Thyroid gland (tissue), 4 donors: ENCODE measurements at regions not wholly inside any gene's neighbourhood (a gene's known extent, or its start where the extent isn't known, plus 50 kb on each side); places are given as distances from the start of the nearest gene placed in this dataset.
"Not testable (repeated sequence)": the region's sequence is repeated elsewhere in the genome, so short reads cannot be mapped to it uniquely, and the experiment has no call there.

Experiments used
- POLR2A ChIP-seq, 2 donors: fragments of 450-650 bp; IDR thresholded peaks; one replicate each; pipeline ENCODE4 v1.6.1; 2017; ENCODE audit warnings: antibody characterized with exemption in 2 of 2, mild to moderate bottlenecking in 2 of 2, moderate library complexity in 1 of 2
- TF ChIP-seq, protein P1 (sequence below), 6 experiments: fragments of 200-600 bp in 3 of 6; fragments of 450-650 bp in 3 of 6; sonication (generic) in 3 of 6; IDR thresholded peaks; one replicate each; pipeline ENCODE4 v1.5.1; 2016 to 2019; ENCODE audit warnings: antibody characterized with exemption in 6 of 6, mild to moderate bottlenecking in 2 of 6, inconsistent platforms in 1 of 6, moderate library complexity in 1 of 6

DNA sequence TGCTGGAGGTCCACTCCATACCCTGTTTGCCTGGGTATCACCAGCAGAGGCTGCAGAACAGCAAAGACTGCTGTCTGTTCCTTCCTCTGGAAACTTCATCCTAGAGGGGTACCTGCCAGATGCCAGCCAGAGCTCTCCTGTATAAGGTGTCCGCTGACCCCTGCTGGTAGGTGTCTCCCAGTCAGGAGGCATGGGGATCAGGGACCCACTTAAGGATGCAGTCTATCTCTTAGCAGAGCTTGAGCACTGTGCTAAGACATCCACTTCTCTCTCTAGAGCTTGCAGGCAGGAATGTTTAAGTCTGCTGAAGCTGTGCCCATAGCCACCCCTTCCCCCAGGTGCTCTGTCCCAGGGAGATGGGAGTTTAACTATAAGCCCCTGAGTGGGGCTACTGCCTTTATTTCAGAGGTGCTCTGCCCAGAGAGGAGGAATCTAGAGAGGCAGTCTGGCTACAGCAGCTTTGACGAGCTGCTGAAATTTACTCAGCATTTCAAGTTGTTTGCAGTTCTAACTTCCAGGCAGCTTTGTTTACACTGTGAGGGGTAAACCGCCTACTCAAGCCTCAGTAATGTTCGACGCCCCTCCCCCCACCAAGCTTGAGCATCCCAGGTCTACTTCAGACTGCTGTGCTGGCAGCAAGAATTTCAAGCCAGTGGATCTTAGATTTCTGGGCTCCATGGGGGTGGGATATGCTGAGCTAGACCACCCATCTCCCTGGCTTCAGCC is 74.5 kb upstream of the GORAB start:
- TF ChIP-seq POLR2A (IDR thresholded peaks at IDR 0.05), result not testable (repeated sequence)
- TF ChIP-seq, protein P1, sequence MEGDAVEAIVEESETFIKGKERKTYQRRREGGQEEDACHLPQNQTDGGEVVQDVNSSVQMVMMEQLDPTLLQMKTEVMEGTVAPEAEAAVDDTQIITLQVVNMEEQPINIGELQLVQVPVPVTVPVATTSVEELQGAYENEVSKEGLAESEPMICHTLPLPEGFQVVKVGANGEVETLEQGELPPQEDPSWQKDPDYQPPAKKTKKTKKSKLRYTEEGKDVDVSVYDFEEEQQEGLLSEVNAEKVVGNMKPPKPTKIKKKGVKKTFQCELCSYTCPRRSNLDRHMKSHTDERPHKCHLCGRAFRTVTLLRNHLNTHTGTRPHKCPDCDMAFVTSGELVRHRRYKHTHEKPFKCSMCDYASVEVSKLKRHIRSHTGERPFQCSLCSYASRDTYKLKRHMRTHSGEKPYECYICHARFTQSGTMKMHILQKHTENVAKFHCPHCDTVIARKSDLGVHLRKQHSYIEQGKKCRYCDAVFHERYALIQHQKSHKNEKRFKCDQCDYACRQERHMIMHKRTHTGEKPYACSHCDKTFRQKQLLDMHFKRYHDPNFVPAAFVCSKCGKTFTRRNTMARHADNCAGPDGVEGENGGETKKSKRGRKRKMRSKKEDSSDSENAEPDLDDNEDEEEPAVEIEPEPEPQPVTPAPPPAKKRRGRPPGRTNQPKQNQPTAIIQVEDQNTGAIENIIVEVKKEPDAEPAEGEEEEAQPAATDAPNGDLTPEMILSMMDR (IDR thresholded peaks at IDR 0.05), result not testable (repeated sequence)
